SK-N-SH treated with all-trans-retinoic acid at 6 μM for 48 hours (cell line): ENCODE measurements at regions not wholly inside any gene's neighbourhood (a gene's known extent, or its start where the extent isn't known, plus 50 kb on each side); places are given as distances from the start of the nearest gene placed in this dataset.

ENCODE experiments used
- ATAC-seq: fragments of 200-7000 bp; cut with Tn5 transposase; 3 replicates; pipeline ENCODE4 v1.9.1; 2020; ENCODE audit warnings: mild to moderate bottlenecking, moderate library complexity
- ARNTL ChIP-seq: fragments of 450-650 bp; formaldehyde crosslinking; IDR thresholded peaks from 2 replicates; pipeline ENCODE4 v1.5.0; 2020; ENCODE audit warnings: low read depth, mild to moderate bottlenecking, moderate library complexity, borderline replicate concordance
- BACH2 ChIP-seq: fragments of 250-450 bp; sonication (Bioruptor Pico); IDR thresholded peaks from 2 replicates; pipeline ENCODE4 v1.9.0; 2021; ENCODE audit warnings: mild to moderate bottlenecking, borderline replicate concordance
- CSDC2 ChIP-seq: fragments of 250-450 bp; sonication (Bioruptor Pico); IDR thresholded peaks from 2 replicates; pipeline ENCODE4 v1.5.0; 2020; ENCODE audit warnings: mild to moderate bottlenecking, moderate library complexity
- ESRRG ChIP-seq: fragments of 250-450 bp; sonication (Bioruptor Pico); IDR thresholded peaks from 2 replicates; pipeline ENCODE4 v1.6.1; 2021; ENCODE audit warnings: mild to moderate bottlenecking
- OSR1 ChIP-seq: fragments of 250-450 bp; sonication (Bioruptor Pico); IDR thresholded peaks from 2 replicates; pipeline ENCODE4 v1.8.0; 2022; ENCODE audit warnings: moderate library complexity, mild to moderate bottlenecking, inconsistent platforms
- PPARA ChIP-seq: fragments of 250-450 bp; sonication (Bioruptor Pico); IDR thresholded peaks from 2 replicates; pipeline ENCODE4 v1.5.0; 2020; ENCODE audit warnings: mild to moderate bottlenecking, borderline replicate concordance
- RARB ChIP-seq: fragments of 250-450 bp; sonication (Bioruptor Pico); IDR thresholded peaks from 2 replicates; pipeline ENCODE4 v1.8.0; 2021; ENCODE audit warnings: mild to moderate bottlenecking, moderate library complexity
- SNAI2 ChIP-seq: fragments of 250-450 bp; sonication (Bioruptor Pico); IDR thresholded peaks from 2 replicates; pipeline ENCODE4 v1.5.0; 2020; ENCODE audit warnings: mild to moderate bottlenecking, moderate library complexity
- TCF4 ChIP-seq: fragments of 250-450 bp; sonication (Bioruptor Pico); IDR thresholded peaks from 2 replicates; pipeline ENCODE4 v1.8.0; 2021; ENCODE audit warnings: mild to moderate bottlenecking, moderate library complexity, borderline replicate concordance
- TOX ChIP-seq: fragments of 250-450 bp; sonication (Bioruptor Pico); IDR thresholded peaks from 2 replicates; pipeline ENCODE4 v1.8.0; 2021; ENCODE audit warnings: mild to moderate bottlenecking, moderate library complexity, borderline replicate concordance
- ZC3H10 ChIP-seq: fragments of 250-450 bp; sonication (Bioruptor Pico); IDR thresholded peaks from 2 replicates; pipeline ENCODE4 v1.5.1; 2021; ENCODE audit warnings: mild to moderate bottlenecking, moderate library complexity
- ZFP3 ChIP-seq: fragments of 250-450 bp; sonication (Bioruptor Pico); IDR thresholded peaks from 2 replicates; pipeline ENCODE4 v1.5.0; 2020; ENCODE audit warnings: mild to moderate bottlenecking, moderate library complexity
- ZFP30 ChIP-seq: fragments of 450-650 bp; formaldehyde crosslinking; IDR thresholded peaks from 2 replicates; pipeline ENCODE4 v1.5.0; 2022; ENCODE audit warnings: mild to moderate bottlenecking, moderate library complexity
- ZNF565 ChIP-seq: fragments of 450-650 bp; formaldehyde crosslinking; conservative IDR thresholded peaks from 2 replicates; pipeline ENCODE4 v1.5.0; 2020; ENCODE audit warnings: low read depth, mild to moderate bottlenecking, moderate library complexity
- ZNF70 ChIP-seq: fragments of 450-650 bp; formaldehyde crosslinking; IDR thresholded peaks from 2 replicates; pipeline ENCODE4 v1.5.0; 2020; ENCODE audit warnings: mild to moderate bottlenecking, moderate library complexity
- ZNF8 ChIP-seq: fragments of 450-650 bp; formaldehyde crosslinking; IDR thresholded peaks from 2 replicates; pipeline ENCODE4 v1.5.0; 2020; ENCODE audit warnings: mild to moderate bottlenecking, moderate library complexity
- TF ChIP-seq, protein P1 (sequence below): fragments of 250-450 bp; sonication (Bioruptor Pico); IDR thresholded peaks from 2 replicates; pipeline ENCODE4 v1.5.1; 2021; ENCODE audit warnings: mild to moderate bottlenecking, moderate library complexity
- TF ChIP-seq, protein P2 (sequence below): fragments of 250-450 bp; sonication (Bioruptor Pico); IDR thresholded peaks from 2 replicates; pipeline ENCODE4 v1.8.0; 2021; ENCODE audit warnings: low read depth, mild to moderate bottlenecking, moderate library complexity, borderline replicate concordance
- TF ChIP-seq, protein P3 (sequence below): fragments of 250-450 bp; sonication (Bioruptor Pico); IDR thresholded peaks from 2 replicates; pipeline ENCODE4 v1.5.1; 2020; ENCODE audit warnings: low read depth, mild to moderate bottlenecking, moderate library complexity
- TF ChIP-seq, protein P4 (sequence below): fragments of 250-450 bp; sonication (Bioruptor Pico); IDR thresholded peaks from 2 replicates; pipeline ENCODE4 v1.5.0; 2020; ENCODE audit warnings: mild to moderate bottlenecking, moderate library complexity
- TF ChIP-seq, protein P5 (sequence below): fragments of 250-450 bp; sonication (Bioruptor Pico); IDR thresholded peaks from 2 replicates; pipeline ENCODE4 v1.8.0; 2020; ENCODE audit warnings: mild to moderate bottlenecking, moderate library complexity, borderline replicate concordance

DNA sequence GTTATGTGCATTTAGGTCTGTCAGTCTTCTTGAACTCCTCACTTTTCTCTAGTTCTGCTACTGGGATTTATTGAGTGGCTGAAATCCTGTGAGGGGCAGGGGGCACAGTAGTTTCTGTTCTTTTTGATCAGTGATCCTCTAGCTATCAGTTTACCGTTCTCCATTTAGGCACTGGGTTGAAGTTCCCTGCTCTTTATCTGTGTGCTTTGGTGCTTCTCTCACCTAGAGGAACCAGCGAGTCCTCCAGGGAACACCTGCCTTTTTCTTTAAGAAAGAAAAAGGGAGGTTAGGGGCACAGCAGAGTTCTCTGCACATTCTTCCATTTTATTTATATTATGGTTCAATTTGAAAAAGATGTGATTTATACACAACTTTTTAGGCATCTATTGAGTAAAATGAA lies 503.0 kb upstream of the AGA start:
- no peak for ATAC-seq
- TF ChIP-seq ZFP30 (CRISPR knock-in tag): no peak
- no peak for TF ChIP-seq PPARA (CRISPR knock-in tag)
- no peak for TF ChIP-seq SNAI2 (CRISPR knock-in tag)
- TF ChIP-seq ZNF8: no peak
- TF ChIP-seq, protein P1, sequence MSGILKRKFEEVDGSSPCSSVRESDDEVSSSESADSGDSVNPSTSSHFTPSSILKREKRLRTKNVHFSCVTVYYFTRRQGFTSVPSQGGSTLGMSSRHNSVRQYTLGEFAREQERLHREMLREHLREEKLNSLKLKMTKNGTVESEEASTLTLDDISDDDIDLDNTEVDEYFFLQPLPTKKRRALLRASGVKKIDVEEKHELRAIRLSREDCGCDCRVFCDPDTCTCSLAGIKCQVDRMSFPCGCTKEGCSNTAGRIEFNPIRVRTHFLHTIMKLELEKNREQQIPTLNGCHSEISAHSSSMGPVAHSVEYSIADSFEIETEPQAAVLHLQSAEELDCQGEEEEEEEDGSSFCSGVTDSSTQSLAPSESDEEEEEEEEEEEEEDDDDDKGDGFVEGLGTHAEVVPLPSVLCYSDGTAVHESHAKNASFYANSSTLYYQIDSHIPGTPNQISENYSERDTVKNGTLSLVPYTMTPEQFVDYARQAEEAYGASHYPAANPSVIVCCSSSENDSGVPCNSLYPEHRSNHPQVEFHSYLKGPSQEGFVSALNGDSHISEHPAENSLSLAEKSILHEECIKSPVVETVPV (CRISPR knock-in tag): no peak
- TF ChIP-seq, protein P2, sequence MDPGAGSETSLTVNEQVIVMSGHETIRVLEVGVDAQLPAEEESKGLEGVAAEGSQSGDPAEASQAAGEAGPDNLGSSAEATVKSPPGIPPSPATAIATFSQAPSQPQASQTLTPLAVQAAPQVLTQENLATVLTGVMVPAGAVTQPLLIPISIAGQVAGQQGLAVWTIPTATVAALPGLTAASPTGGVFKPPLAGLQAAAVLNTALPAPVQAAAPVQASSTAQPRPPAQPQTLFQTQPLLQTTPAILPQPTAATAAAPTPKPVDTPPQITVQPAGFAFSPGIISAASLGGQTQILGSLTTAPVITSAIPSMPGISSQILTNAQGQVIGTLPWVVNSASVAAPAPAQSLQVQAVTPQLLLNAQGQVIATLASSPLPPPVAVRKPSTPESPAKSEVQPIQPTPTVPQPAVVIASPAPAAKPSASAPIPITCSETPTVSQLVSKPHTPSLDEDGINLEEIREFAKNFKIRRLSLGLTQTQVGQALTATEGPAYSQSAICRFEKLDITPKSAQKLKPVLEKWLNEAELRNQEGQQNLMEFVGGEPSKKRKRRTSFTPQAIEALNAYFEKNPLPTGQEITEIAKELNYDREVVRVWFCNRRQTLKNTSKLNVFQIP: no peak
- no peak for TF ChIP-seq ZNF70 (CRISPR knock-in tag)
- TF ChIP-seq, protein P3, sequence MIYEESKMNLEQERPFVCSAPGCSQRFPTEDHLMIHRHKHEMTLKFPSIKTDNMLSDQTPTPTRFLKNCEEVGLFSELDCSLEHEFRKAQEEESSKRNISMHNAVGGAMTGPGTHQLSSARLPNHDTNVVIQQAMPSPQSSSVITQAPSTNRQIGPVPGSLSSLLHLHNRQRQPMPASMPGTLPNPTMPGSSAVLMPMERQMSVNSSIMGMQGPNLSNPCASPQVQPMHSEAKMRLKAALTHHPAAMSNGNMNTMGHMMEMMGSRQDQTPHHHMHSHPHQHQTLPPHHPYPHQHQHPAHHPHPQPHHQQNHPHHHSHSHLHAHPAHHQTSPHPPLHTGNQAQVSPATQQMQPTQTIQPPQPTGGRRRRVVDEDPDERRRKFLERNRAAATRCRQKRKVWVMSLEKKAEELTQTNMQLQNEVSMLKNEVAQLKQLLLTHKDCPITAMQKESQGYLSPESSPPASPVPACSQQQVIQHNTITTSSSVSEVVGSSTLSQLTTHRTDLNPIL (CRISPR knock-in tag): no peak
- no peak for TF ChIP-seq ESRRG (CRISPR knock-in tag)
- TF ChIP-seq RARB (CRISPR knock-in tag): no peak
- TF ChIP-seq ZNF565: no peak
- no peak for TF ChIP-seq ZFP3 (CRISPR knock-in tag)
- TF ChIP-seq, protein P4, sequence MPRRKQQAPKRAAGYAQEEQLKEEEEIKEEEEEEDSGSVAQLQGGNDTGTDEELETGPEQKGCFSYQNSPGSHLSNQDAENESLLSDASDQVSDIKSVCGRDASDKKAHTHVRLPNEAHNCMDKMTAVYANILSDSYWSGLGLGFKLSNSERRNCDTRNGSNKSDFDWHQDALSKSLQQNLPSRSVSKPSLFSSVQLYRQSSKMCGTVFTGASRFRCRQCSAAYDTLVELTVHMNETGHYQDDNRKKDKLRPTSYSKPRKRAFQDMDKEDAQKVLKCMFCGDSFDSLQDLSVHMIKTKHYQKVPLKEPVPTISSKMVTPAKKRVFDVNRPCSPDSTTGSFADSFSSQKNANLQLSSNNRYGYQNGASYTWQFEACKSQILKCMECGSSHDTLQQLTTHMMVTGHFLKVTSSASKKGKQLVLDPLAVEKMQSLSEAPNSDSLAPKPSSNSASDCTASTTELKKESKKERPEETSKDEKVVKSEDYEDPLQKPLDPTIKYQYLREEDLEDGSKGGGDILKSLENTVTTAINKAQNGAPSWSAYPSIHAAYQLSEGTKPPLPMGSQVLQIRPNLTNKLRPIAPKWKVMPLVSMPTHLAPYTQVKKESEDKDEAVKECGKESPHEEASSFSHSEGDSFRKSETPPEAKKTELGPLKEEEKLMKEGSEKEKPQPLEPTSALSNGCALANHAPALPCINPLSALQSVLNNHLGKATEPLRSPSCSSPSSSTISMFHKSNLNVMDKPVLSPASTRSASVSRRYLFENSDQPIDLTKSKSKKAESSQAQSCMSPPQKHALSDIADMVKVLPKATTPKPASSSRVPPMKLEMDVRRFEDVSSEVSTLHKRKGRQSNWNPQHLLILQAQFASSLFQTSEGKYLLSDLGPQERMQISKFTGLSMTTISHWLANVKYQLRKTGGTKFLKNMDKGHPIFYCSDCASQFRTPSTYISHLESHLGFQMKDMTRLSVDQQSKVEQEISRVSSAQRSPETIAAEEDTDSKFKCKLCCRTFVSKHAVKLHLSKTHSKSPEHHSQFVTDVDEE (CRISPR knock-in tag): no peak

DNA sequence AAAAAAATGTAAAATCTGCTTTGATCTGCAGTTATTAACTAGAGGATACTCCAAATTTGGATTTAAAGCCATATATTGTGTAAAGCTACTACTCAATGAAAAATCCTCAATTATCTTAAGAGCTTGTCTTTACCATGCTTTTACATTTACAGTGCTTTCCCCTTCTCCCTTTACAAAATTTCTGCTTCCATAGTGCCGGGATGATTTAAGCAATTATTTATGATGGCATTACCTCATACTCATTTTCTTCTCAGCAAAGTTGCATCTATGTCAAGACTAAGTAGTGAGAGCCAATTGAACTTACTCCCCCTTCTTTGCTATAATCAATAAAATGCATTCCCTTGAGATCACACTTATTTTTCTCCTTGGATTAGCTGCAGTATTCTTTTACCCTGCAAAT lies 505.4 kb upstream of the AGA start:
- TF ChIP-seq RARB (CRISPR knock-in tag) (no peak), ZNF70 (CRISPR knock-in tag) (no peak), ZFP30 (CRISPR knock-in tag) (no peak), SNAI2 (CRISPR knock-in tag) (no peak), CSDC2 (no peak), TOX (CRISPR knock-in tag) (no peak), ESRRG (CRISPR knock-in tag) (no peak), TCF4 (no peak), BACH2 (CRISPR knock-in tag) (no peak), OSR1 (CRISPR knock-in tag) (no peak), ARNTL (CRISPR knock-in tag) (no peak), PPARA (CRISPR knock-in tag) (no peak), ZC3H10 (CRISPR knock-in tag) (no peak)
- TF ChIP-seq, protein P1 (CRISPR knock-in tag): no peak
- TF ChIP-seq, protein P3 (CRISPR knock-in tag): no peak
- TF ChIP-seq, protein P2: no peak
- TF ChIP-seq, protein P5, sequence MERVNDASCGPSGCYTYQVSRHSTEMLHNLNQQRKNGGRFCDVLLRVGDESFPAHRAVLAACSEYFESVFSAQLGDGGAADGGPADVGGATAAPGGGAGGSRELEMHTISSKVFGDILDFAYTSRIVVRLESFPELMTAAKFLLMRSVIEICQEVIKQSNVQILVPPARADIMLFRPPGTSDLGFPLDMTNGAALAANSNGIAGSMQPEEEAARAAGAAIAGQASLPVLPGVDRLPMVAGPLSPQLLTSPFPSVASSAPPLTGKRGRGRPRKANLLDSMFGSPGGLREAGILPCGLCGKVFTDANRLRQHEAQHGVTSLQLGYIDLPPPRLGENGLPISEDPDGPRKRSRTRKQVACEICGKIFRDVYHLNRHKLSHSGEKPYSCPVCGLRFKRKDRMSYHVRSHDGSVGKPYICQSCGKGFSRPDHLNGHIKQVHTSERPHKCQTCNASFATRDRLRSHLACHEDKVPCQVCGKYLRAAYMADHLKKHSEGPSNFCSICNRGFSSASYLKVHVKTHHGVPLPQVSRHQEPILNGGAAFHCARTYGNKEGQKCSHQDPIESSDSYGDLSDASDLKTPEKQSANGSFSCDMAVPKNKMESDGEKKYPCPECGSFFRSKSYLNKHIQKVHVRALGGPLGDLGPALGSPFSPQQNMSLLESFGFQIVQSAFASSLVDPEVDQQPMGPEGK: no peak
- ATAC-seq: no peak
